ENCODE measurements at regions not wholly inside any gene's neighbourhood (a gene's known extent, or its start where the extent isn't known, plus 50 kb on each side); places are given as distances from the start of the nearest gene placed in this dataset.

DNA sequence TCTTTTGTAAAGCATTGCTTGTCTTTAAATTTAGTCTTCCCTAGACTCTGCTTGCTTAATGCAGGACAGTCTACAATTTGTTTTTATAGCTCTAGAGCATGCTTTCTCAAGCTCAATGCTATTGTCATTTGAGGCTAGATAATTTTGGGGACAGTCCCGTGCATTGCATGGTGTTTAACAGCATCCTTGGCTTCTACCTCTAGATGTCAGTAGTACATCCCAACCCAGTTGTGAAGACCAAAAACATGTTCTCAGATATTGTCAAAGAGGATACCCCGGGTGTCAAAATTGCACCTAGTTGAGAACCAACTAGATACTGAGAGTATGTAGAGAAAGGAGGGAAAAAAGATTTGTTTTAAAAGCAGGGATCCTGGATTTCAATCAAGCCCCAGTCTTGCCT lies 277.5 kb downstream of the CEMIP2 start:
- TF ChIP-seq, protein P1, sequence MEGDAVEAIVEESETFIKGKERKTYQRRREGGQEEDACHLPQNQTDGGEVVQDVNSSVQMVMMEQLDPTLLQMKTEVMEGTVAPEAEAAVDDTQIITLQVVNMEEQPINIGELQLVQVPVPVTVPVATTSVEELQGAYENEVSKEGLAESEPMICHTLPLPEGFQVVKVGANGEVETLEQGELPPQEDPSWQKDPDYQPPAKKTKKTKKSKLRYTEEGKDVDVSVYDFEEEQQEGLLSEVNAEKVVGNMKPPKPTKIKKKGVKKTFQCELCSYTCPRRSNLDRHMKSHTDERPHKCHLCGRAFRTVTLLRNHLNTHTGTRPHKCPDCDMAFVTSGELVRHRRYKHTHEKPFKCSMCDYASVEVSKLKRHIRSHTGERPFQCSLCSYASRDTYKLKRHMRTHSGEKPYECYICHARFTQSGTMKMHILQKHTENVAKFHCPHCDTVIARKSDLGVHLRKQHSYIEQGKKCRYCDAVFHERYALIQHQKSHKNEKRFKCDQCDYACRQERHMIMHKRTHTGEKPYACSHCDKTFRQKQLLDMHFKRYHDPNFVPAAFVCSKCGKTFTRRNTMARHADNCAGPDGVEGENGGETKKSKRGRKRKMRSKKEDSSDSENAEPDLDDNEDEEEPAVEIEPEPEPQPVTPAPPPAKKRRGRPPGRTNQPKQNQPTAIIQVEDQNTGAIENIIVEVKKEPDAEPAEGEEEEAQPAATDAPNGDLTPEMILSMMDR (IDR thresholded peaks at IDR 0.05) = peak in 1 of 6 experiments; percentile 30
- no peak for TF ChIP-seq POLR2A (IDR thresholded peaks at IDR 0.05)
